NCI-H146 treated with DMSO at 0.1 percent for 48 hours (cell line): ENCODE measurements at regions not wholly inside any gene's neighbourhood (a gene's known extent, or its start where the extent isn't known, plus 50 kb on each side); places are given as distances from the start of the nearest gene placed in this dataset.
"Not testable (repeated sequence)": the region's sequence is repeated elsewhere in the genome, so short reads cannot be mapped to it uniquely, and the experiment has no call there.

Source experiments
- DNase-seq: peaks from one replicate; lab custom pipeline; 2025; ENCODE audit not compliant: unreplicated experiment; lab: John Stamatoyannopoulos, UW

DNA sequence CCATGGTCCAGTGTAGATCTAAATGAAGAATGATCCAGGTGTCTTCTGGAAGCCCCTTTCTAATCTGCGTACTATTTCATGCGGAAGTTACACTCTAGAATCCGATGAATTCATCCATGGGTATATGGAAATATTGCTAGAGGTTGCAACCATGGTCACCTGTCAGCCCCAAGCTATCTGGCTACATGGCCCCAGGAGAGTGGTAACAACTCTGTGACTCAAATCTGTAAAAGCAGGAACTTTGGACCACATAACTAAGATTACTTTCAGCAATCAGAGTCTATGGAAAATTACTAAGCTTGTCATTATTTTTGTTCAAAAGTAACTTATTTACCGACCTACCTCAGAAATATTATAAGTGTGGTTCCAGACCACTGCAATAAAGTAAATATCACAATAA, 150.6 kb upstream of the MED14 start:
- no peak for DNase-seq

GRCh38 chrX:40887476-40887875, 152.1 kb upstream of the MED14 start:
- DNase-seq, result no peak

DNA sequence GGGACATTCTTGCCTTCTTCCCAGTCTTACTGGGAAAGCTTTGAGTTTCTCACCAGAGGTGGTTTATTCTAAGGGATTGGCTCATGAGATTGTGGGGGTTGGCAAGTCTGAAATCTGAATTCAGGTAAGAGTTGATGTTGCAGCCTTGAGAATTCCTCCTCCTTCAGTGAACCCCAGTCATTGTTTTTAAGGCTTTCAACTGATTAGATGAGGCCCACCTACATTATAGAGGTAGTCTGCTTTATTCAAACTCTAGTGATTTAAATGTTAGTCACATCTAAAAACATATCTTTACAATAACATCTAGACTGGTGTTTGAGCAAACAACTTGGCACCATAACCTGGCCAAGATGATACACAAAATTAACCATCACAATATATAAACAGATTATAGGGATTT, 156.5 kb upstream of the MED14 start:
- DNase-seq, result no peak

DNA sequence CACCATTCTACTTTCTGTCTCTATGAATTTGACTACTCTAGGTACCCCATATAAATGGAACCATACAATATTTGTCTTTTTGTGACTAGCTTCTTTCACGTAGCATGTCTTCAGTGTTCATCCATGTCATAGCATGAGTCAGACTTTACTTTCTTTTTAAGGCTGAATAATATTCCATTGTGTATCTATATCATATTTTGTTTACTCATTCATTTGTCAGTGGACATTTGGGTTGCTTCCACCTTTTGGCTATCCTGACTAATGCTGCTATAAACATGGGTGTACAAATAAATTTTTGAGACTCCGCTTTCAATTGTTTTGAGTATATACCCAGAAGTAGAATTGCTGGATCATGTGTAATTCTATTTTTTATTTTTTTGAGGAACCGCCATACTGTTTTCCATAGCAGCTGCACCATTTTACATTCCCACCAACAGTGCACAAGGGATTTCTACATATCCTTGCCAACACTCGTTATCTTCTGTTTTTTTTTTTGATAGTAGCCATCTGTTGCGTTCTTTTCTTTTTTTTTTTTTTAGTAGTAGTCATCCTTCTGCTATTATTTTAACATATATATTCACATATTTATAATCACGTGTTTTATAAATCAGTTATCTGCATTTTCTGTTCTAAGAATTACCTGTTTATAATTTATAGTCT, 158.0 kb upstream of the MED14 start:
- no peak for DNase-seq

- no peak for DNase-seq
Measured at GRCh38 chrX:40895246-40895645, 159.9 kb upstream of the MED14 start.

- no peak for DNase-seq
Measured at GRCh38 chrX:40897718-40898270, 162.5 kb upstream of the MED14 start.

DNA sequence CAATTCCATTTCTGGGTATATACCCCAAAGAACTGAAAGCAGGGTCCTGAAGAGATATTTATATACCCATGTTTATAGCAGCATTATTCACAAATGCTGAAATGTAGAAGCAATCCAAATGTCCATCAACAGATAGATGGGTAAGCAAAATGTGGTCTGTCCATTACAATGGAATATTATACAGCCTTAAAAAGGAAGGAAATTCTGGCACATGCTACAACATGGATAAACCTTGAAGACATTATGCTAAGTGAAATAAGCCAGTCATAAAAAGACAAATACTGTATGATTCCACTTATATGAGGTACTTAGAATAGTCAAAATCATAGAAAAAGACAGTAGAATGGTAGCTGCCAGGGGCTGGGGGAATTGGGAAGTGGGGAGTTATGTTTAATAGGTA, 169.4 kb upstream of the MED14 start:
- not testable (repeated sequence) for DNase-seq

- DNase-seq, result no peak
Measured at GRCh38 chrX:40908026-40908425, 172.7 kb upstream of the MED14 start.

DNA sequence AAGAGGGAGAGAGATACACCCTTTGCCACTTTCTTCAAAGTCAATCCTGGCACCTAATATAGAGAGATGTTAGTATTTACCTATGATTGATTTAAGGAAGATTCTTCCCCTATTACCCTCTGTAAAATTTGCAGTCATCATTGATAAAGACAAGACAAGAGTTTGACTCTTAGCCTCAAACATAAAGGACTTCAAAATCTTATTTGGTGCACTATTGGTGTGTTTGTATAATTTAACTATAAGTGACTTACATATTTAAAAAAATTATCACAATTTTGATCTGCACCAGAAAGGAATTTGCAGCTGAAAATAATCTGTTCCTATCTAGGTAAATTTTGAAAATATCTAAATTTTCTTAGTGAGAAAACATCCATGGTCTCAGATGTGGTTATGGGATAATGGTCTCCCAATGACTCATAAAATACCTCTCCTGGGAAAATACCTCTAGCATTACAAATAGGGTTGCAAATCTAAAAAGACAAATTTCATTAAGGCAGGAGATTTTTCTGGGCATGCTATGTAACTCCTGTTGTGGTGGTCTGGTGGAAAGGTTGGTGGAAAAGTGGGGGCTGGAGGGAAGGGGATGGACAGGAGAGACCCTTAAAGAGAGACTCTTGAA, 173.6 kb upstream of the MED14 start:
- DNase-seq, result no peak

DNA sequence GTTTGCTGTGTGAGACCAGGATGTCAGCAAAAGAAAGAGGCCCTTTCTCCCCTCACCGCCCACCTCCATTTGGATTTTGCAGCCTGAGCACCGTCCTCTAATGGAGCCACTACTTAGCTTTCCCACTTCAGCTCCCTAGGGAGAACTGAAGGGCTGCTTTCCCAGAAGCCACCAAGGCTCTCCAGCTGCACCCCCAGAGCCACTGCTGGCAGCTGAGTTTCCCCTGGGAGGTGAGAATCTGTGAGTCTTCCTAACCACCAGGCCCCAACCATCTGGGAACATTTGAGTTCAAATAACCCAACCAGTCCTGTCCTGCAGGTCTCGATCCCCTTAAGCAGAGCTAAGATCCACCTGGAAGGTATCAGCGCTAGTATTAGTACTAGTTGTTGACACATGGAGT, 173.1 kb upstream of the USP9X start:
- DNase-seq, result no peak

DNA sequence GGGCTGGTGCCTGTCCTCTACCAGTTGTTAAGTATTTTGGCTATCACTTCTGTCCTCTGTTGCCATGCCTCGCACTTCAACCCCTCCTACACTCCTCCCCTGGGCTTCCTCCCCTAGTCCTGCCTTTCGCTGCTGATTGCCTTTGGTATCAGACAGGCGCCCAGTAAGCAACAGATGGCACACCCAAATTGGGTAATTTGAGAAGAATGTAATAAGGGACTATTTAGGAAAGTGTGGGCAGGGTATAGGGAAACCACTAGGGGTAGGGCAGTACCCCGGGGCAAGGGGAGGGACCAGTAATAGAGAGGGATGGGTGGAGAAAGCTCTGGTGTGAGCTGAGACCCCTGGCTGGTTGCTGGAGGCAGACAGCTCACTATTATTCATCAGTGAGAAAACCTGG, 172.7 kb upstream of the USP9X start:
- no peak for DNase-seq

GRCh38 chrX:40920351-40920750, 164.9 kb upstream of the USP9X start:
- no peak for DNase-seq

DNA sequence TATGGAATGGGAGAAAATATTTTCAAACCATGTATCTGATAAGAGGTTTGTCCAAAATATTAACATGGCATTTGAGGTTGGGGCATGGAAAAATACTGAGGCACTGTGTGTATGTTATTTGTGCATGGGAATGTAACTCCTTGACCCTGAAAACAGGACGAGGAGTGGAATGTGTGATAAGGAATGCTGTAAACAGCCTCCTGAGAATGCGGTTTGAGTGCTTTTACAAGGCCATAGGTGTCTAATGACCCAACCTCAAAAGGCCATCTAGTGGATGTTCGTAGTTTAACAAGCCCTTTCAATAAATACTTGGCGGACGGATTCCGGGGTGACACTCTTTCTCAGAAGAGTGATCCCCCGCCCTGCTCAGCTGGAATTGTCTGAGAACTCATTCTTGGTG, 162.9 kb upstream of the USP9X start:
- DNase-seq, result no peak

GRCh38 chrX:40926739-40927427, 158.4 kb upstream of the USP9X start:
- DNase-seq, result not testable (repeated sequence)

GRCh38 chrX:40928076-40928475, 157.2 kb upstream of the USP9X start:
- no peak for DNase-seq

GRCh38 chrX:40931921-40932320, 153.3 kb upstream of the USP9X start:
- DNase-seq, result no peak

DNA sequence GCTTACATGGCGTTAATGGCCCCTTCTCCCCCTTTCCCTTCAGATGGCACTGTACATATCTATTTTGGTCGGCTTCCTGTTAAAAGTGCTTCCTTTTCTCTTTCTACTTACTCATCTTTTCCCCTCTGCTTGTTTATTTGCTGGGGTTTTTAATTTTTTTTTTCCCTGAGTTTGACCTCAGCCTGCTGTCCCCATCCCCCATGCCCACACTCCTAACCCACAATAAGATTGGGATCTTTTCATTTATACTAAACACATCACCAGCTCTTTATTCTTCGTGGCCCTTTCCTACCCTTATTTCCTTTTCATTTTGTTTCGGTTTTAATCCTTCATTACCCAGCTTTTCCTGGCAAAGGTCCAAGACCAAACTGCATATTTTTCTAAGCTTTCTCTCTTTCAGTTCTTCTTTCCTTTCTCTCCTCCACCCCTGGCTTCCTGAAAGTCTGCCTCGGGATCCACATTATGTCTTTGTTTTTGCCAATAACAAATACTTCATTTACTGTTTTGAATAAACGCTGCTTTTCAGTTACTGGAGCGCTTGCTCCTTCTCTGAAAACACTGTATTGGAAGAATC, 152.0 kb upstream of the USP9X start:
- no peak for DNase-seq

DNA sequence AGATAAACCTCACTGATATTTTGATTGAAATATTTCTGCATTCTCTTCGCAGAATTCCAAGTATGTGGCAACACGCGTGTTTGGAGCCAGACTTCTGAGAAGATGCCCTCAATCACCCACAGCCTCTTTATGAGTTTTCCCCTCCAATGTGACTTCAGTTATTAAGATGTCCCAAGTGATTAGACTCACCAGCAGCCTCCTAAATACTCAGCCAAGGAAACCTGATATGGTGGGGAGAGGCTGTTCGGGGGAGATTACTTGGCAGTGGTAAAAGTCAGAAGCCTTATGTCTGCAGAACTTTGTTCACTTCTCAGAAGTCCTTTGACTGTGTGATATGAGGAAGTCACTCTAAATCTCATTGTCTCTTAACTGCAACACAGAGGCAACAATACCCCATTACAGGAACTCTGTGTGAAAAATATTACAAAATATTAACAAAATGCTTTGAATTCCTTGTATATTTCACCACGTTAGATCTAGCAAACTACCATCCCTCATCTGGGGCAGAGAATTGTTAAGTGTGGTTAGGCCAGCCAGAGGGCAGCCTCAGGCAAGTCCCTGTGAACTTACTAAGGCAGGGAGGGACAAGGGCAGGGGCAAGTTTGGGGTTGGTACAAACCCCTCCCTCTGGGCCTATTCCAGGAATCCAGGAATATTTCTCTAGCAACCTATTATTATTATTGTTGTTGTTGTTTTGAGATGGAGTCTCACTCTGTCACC, 151.4 kb upstream of the USP9X start:
- no peak for DNase-seq

DNA sequence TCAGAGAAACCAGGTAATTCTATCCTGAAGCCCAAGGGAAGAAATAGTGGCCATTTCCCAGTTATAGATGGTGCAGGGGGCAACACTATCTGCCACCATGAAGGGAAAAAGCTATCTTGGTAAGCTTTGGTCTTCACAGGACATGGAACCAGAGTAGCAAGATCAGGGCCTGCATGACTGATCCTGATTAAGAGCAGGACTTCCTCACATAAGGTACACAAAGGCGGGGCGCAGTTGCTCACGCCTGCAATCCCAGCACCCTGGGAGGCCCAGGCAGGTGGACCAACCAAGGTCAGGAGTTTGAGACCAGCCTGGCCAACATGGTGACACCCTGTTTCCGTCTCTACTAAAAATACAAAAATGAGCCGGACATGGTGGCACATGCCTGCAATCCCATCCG, 148.4 kb upstream of the USP9X start:
- DNase-seq, result no peak

DNA sequence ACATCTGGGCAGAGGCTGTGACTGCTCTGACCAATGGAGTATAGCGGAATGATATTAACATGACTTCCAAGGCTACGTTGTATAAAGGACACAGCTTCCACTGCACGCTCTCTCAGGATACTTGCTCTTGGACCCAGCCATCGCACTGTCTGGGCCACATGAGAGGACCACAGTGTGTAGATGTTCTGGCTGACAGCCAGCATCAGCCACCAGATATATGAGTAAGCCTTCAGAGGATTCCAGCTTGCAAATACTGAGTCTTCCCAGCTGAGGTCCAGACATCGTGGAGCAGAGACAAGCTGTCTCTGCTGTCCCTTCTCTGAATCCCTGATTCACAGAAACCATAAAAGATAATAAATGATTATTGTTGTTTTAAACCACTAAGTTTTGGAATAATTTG, 146.8 kb upstream of the USP9X start:
- DNase-seq, result no peak

- DNase-seq, result no peak
Measured at GRCh38 chrX:40943093-40943641, 142.1 kb upstream of the USP9X start.
